HG02798 (cell line): ENCODE measurements at regions not wholly inside any gene's neighbourhood (a gene's known extent, or its start where the extent isn't known, plus 50 kb on each side); places are given as distances from the start of the nearest gene placed in this dataset.
"Not testable (repeated sequence)": the region's sequence is repeated elsewhere in the genome, so short reads cannot be mapped to it uniquely, and the experiment has no call there.

ENCODE experiments used
- ATAC-seq: cut with Tn5 transposase; IDR thresholded peaks from one replicate; pipeline ENCODE4 v1.9.1; 2021; ENCODE audit warnings: mild to moderate bottlenecking; ENCODE audit not compliant: unreplicated experiment, poor library complexity

DNA sequence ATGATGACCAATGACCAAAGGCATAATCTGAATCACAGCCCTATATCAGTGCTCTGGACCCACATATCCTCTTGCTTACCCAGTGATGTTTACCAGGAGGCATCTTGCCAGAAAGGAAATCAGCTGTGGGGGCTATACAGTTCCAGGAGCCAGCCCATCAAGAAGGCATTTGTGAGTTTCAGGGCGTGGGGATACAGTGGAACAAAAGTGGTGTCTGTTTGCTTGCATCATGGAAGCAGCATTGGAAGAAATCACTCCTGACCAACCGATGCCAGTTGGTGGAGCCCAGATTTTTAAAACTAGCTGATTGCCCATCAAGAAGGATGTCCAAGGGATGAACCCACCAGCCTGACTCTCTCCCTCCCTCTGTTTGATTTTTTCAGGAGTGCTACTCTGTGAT is 106.5 kb upstream of the EGFLAM start:
- no peak for ATAC-seq

DNA sequence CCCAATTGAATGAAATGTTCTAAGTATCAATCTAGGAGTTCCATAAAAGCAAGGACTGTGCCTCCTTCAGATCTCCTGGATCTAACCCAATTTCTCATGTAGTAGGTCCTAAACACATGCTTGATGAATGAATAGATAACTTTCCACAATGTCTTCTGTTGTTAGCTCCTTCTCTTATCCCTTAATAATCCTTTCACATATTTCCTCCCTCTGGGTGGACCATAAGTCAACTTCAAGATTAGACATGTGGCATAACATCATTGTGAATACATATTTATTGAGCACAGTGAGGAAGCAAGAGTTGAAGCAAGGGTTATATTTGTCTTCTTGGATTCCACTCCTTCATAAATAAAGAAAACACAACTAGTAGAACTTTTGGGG is 108.6 kb upstream of the EGFLAM start:
- ATAC-seq, result no peak

DNA sequence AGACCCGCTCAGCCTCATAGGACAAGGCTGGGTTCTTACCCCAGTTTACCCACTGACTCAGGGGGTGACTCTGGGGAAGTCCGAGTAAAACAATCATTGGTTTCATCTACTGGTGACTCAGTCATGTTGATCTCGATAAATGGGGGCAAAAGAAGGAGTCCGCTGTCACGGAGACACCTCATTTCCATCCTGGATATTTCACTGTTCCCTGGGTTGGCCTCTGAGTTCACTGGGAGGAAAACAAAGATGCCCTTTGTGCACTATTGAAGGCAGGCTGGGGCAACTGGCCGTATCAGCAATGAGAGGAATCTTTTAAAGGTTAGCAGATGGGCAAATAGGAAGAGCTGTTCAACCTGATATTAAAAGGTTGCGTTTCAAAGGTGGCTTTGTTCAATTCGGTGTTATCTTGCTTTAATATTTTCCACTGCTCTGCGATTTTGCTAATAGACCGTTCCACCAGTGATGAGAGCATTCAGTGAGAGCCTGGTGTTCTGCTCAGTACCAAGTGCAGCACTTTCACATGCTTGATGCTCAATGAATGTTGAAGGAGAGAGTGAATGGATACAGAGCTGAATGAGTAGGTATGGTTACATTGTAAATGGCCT is 110.2 kb upstream of the EGFLAM start:
- no peak for ATAC-seq

DNA sequence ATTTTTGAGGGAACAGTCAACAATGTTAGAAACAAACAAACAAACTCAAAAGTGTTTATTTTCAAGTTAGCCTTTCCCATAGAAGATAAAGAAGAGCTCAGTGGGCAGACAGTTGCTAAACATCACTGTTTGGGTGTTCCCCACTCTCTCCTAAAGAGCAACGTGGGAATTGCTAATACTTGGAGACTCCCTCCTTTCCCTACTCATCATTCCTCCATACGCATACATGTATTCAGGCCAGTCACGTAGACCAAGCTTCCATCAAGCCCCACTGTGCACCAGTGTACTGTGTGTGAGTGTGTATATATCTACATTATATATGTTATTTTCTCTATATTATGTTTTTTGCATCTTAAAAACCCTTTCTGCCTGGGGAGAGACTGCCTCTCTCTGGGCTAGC is 115.0 kb upstream of the EGFLAM start:
- ATAC-seq, result no peak

DNA sequence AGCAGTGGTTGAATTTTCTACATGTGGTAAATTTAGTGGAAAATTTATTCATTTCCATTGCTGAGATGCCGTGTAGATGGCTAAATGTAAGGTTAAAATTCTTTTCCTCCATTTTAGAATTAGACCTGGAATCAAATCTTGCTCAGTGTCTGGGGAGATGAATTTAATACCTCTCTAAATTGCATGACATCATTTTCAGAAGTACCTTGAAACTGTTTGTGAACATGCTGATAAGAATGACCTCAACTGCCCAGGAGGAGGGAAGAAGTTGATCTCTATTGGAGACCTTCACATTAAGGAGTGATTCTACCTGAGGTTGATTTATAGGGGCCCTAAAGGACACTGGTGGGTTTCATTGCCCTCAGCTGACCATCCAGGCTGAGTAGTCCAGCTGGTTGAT is 116.7 kb upstream of the EGFLAM start:
- no peak for ATAC-seq

DNA sequence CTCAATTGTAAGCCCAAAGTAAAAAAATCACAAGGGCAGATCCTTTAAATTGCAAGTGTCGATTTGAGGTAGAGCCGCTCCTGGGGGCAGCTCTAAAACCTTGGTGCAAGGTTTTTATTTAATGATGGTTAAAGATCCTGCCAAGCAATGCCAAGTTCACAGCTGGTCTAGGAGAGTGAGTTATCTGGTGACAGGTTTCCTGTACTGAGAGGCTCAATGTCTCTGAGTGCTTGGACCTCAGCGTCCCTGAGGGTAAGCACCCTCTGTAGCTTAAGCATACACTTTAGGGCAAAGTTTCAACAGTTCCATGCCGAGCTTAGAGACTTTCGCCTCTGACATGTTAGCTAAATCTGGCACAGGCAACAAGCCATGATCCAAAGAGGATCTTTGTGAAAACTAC is 119.8 kb upstream of the EGFLAM start:
- no peak for ATAC-seq

DNA sequence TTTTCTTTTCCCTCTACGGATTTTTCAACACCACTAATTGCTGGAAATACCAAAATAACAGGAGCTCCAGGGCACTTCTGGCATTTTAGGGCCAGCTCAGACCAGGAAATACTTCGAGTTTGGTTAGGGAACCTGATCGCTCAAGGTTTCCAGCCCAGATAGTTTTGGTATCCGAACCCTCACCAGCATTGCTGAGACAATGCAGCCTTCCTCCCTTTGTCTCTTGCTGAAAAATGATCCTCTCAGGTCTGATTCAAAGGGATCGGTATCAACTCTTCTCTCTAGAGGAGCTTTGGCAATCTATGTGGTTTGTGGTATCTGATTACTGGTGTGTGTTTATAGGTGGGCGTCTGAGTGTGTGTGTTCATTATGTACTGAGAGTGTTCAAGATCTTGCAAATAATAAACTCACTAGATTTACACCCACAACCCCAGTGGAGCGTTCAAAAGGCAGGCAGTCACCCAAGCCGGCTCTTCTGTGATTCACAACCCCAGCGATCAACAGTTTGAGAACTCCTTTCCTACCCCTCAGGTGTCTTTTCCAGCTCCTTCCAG is 122.8 kb upstream of the EGFLAM start:
- ATAC-seq, result no peak

DNA sequence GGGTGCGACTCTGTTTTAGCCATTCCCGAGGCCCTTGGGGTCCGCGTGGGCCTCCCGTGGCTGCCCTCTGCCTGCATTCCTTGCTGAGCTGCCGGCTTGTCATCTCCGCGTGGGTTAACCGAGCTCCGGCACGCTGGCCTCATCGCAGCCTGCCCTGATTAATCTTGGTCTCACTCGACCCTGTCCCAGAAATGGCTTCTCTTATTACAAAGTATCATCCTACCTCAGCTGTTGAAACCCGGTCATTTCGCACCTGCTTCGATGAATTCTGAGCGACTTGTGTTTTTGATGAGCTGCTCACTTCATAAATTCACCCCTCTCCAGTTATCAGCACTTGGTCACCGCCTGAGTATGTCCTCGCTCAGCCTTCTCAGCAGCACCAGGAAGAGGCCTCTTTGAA is 123.5 kb upstream of the EGFLAM start:
- ATAC-seq, result no peak

DNA sequence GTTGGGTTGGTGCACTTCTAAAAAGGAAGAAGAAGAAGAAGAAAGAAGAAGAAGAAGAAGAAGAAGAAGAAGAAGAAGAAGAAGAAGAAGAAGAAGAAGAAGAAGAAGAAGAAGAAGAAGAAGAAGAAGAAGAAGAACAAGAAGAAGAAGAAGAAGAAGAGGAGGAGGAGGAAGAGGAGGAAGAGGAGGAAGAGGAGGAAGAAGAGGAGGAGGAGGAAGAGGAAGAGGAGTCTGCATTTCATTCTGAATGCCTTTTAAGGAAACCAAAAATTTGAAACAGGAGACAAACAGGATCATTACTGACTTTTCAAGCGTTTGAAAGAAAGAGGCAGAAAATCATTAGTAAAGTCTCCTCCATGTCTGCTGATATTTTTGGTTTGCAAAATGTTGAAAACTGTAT is 124.1 kb upstream of the EGFLAM start:
- not testable (repeated sequence) for ATAC-seq

DNA sequence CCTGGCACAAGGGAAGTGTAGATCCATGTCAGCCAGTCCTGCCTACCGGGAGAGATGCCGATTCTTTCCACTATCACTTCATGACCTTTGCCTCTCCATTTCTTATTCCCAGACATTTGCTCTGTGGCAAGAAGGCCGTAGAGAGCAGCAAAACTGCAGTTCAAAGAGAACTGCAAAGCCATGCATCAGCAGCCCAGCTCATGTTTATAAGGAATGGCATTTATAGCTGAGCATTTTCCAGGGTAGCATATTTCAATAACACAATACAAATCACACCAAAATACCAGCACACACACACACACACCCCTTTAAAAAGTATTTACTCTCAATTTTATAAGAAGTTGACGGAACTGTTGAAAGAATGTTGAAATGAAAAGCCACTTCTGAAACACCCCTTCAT is 126.7 kb upstream of the EGFLAM start:
- no peak for ATAC-seq

DNA sequence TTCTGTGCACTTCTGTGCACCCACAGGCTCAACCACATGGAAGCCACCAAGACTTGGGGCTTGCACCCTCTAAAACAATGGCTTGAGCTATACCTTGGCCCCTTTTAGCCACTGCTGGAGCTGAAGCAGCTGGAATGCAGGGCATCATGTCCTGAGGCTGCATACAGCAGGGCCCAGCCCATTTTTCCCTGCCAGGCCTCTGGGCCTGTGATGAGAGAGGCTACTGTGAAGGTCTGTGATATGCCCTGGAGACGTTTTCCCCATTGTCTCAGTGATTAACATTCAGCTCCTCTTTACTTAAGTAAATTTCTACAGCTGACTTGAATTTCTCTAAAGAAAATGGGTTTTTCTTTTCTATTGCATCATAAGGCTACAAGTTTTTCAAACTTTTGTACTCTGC is 134.0 kb upstream of the EGFLAM start:
- ATAC-seq, result no peak

DNA sequence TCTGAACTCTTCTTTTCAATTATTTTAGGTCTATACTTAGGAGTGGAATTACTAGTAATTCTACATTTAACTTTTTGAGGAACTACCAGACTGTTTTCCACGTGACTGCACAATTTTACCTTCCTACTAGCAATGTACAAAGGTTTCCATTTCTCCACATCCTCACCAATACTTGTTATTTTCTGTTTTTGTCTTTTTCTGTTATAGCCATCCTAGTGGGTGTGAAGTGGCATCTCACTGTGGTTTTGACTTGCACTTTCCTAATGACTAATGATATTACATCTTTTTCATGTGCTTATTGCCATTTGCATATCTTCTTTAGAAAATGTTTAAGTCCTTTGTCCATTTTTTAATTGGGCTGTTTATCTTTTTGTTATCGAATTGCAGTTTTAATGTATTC is 136.9 kb upstream of the EGFLAM start:
- ATAC-seq, result no peak

DNA sequence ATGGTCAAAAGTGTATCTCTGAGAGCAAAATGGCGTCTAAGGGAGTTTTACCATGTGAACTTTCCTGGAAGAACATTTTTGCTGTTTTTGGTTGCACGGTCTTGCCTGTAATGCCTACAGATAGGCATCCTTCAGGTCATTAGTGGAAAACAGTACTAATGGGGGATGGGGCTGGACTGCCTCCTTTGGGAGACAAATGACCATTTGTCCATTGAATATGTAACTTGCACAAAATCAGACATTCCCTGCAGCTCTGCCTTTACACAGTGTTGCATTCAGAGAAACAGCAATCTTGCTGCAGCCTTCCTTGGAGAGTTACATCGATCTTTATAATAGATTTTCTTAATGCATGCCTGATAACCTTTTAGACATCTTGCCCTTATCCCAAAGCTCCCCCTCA is 138.5 kb upstream of the EGFLAM start:
- no peak for ATAC-seq

DNA sequence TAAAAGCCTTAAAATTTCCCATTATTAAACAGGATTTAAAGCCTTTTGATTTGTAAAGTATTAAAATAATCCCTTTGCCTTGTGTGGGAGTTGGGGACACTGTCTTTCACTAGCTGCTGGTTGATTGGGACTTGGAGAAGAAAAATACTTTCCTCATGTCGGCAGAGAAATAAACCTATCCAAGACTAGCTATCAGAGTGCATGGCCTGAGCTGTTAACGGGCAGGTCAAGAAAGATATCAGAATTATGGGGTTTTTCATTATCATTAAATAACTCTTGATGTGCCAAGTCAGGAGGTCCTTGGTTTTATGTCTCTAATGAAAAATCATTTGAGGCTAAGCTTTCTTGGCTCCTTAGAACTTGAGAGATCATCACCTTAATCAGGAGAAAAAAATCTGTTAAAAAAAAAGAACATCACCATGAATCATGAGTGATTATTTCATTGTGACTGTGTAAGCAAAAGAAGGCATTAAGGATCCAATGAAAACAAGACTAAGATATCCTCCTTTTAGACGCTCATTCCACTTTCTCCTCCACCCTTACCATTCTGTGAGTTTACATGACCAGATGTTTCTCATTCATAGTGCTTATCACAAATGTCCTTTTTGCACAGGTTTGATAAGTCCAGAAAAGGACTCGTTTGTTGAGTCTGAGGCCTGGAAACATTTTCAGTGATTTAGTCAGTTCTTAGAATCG is 140.4 kb upstream of the EGFLAM start:
- no peak for ATAC-seq

DNA sequence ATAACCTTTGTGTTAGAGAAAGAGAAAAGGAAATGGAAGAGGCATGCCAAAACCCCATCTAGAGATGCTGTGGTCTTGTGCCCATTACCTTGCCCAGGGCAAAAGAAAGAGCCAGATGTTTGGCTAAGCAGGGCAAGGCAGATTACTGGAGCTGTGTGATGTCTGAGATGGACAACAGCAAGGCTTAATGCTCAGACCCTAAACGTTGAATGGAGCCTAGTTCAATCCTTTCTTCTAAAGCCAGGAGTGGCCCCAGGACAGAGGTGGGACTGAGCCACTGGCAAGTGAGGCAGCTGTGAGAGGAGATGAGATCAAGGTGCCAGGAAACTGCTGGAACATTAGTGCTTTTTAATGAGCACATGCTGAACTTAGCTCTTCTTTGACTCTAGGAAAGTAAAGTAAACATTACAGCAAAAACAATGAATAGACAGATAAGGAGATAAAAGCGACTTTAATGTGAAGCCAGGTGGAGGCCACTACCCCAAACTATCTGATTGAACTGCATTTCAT is 143.0 kb upstream of the EGFLAM start:
- no peak for ATAC-seq

DNA sequence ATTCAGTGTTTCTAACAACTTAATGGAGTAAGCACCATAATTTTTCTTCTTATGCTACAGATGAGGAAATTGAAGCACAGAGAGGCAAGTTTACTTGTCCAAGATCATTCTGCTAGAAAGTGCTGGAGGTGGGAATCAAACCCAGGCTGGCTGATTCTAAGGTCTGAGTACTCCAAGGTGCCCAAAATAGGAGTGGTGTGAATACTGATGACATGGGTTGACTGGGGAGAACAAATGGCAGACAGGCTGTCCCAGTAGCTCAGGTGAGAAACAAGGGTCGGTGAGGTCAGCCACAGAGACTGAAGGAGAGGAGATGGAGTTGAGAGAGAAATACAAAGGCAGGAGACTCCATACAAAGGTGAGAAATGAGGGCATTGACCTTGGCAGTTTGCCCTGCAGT is 144.5 kb upstream of the EGFLAM start:
- no peak for ATAC-seq

DNA sequence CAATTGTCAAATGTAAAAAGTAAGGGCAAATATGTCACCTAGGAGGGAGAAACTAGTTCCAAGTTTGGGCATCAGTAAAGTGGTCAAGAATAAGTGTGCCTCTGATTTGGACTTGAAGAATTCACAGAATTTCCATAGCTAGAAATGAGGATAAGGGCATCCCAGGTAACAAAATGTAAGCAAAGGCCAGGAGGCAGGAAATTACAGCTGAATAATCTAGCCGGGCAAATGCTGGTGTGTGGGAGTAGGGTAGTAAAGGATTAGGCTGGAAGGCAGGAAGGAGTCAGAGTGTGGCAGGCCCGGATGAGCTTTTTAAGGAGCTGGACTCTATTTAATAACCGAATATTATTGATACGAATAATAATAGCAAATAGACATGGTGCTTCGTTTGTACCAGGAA is 144.9 kb upstream of the EGFLAM start:
- no peak for ATAC-seq

DNA sequence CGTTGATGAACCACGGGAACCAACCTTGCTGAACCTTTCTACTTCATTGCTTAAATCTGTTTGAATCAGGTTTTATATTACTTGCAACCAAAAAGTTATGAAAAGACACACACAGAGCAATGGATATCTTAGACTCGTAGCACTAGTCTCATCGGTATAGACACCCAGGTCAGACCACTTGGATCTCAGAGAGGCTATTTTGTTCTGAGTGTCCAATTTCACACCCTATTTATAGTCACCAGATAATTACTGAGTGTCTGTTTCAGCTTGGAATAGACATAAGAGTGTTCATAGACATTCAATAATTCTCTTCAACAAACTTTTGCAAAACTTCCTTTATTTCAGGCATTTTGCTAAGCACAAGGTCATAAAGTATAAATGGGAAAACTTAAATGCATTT is 145.4 kb upstream of the EGFLAM start:
- no peak for ATAC-seq

DNA sequence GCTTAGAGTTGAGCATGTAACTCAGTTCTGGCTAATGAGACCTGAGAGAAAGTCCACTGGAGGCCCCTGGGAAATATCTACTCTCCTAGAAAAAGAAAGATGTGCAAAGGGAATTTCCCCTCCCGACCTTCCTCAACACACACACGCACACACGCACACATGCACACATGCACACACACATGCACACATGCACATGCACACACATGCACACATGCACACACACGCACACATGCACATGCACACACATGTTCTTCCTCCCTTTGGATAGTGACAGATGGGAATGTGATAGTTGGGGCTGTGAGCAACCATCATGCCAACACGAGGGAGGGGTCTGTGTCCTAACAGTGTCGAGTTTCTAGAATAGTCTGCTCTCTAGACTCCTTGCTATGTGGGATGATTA is 148.2 kb upstream of the EGFLAM start:
- no peak for ATAC-seq

DNA sequence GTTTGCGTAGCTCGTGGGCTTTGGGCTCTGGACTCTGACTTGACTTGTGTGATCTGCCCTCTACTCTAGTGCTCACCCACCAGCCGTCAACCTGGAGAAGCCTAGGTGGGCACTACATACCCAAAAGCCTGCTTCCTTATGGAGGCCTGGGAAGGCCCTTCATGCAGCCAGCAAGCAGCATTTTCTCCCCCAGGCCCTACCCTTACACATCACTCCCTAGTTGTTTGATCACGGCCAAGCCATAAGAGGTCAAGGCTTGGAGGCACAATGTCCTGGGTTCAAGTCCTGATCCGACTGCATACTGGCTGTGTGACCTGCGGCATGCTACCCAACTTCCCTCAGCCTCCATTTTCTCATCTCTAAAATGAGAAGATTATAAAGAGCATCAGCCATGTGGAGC is 151.3 kb upstream of the EGFLAM start:
- ATAC-seq, result no peak

DNA sequence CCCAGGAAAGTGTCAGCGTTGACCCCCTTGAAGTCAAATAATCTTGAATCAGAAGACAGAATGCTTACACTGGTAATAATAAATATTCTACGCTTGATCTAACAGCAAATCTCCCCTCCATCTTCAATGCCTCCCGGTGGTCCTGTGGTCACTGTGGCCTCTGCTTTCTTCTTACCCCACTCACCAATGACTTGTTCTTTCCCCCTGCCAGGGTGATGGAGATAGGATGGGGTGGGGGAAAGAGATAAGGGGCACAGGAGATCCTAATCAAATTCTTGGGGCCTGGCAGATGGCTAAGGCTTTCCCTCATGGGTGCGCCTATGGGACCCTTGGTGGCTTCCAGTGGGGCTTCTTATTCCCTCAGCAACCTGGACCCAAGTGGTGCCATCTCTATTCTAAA is 152.6 kb upstream of the EGFLAM start:
- ATAC-seq, result no peak

DNA sequence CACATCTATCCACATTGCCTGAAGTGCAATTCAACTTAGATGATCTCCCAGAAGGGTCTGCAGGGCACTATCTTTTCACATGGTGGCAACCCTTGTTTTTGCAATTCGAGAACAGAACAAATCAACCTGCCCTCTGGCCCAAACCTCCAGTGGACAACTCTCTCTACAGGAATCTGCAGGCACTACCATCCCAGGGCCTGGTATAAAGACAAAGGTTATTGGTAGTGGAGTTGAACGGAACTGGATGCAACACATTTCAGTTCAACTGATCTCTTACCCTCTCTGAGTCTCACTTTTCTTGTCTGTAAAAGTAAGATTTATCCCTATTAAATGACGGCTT is 153.2 kb upstream of the EGFLAM start:
- ATAC-seq, result no peak
